NCI-H69 (cell line): ENCODE measurements at regions not wholly inside any gene's neighbourhood (a gene's known extent, or its start where the extent isn't known, plus 50 kb on each side); places are given as distances from the start of the nearest gene placed in this dataset.
A peak's percentile ranks its signal among the peaks of the same experiment; 100 is the strongest.

Experiments used
- DNase-seq: peaks from one replicate; lab custom pipeline; 2025; lab: John Stamatoyannopoulos, UW

GRCh38 chr13:48888613-48889012, 87.1 kb upstream of the FNDC3A start:
- no peak for DNase-seq

- no peak for DNase-seq
Measured at GRCh38 chr13:48890391-48890790, 85.3 kb upstream of the FNDC3A start.

- no peak for DNase-seq
Measured at GRCh38 chr13:48891586-48891985, 84.1 kb upstream of the FNDC3A start.

GRCh38 chr13:48892053-48892687, 83.5 kb upstream of the FNDC3A start:
- no peak for DNase-seq

- no peak for DNase-seq
Measured at GRCh38 chr13:48892688-48893075, 83.0 kb upstream of the FNDC3A start.

- DNase-seq: no peak
Measured at GRCh38 chr13:48896312-48896711, 79.4 kb upstream of the FNDC3A start.

GRCh38 chr13:48901781-48902180, 73.9 kb upstream of the FNDC3A start:
- no peak for DNase-seq

- no peak for DNase-seq
Measured at GRCh38 chr13:48902368-48902767, 73.3 kb upstream of the FNDC3A start.

GRCh38 chr13:48904668-48905290, 70.9 kb upstream of the FNDC3A start:
- no peak for DNase-seq

- no peak for DNase-seq
Measured at GRCh38 chr13:48906200-48906599, 69.5 kb upstream of the FNDC3A start.

- DNase-seq: no peak
Measured at GRCh38 chr13:48908381-48909055, 67.2 kb upstream of the FNDC3A start.

- peak; percentile 3 for DNase-seq
Measured at GRCh38 chr13:48909056-48909389, 66.7 kb upstream of the FNDC3A start.

- no peak for DNase-seq
Measured at GRCh38 chr13:48910686-48911085, 65.0 kb upstream of the FNDC3A start.

GRCh38 chr13:48919751-48920150, 56.0 kb upstream of the FNDC3A start:
- no peak for DNase-seq

GRCh38 chr13:48920730-48921129, 55.0 kb upstream of the FNDC3A start:
- no peak for DNase-seq

- no peak for DNase-seq
Measured at GRCh38 chr13:48923376-48923775, 52.3 kb upstream of the FNDC3A start.

GRCh38 chr13:48925001-48925400, 50.7 kb upstream of the FNDC3A start:
- no peak for DNase-seq
